Ovary (tissue), 3 donors: ENCODE measurements at regions not wholly inside any gene's neighbourhood (a gene's known extent, or its start where the extent isn't known, plus 50 kb on each side); places are given as distances from the start of the nearest gene placed in this dataset.

Experiments used
- CTCF ChIP-seq, 3 donors: fragments of 450-650 bp in 2 of 3; fragments of 200-600 bp in 1 of 3; IDR thresholded peaks; one replicate each; pipeline versions ENCODE4 v1.5.1 to v1.8.0; 2016 to 2022; ENCODE audit warnings: antibody characterized with exemption in 3 of 3, mild to moderate bottlenecking in 1 of 3
- EP300 ChIP-seq: sonication (generic); formaldehyde crosslinking; IDR thresholded peaks from one replicate; pipeline ENCODE4 v1.6.1; 2017; ENCODE audit warnings: antibody characterized with exemption
- donor health status: DM: no; HTN: no; CAD: no.

GRCh38 chr9:19521205-19521604 is 112.4 kb downstream of the ACER2 start:
- TF ChIP-seq CTCF (IDR thresholded peaks at IDR 0.05): no peak
- no peak for TF ChIP-seq EP300
